Heart left ventricle (tissue), 13 donors: ENCODE measurements at regions not wholly inside any gene's neighbourhood (a gene's known extent, or its start where the extent isn't known, plus 50 kb on each side); places are given as distances from the start of the nearest gene placed in this dataset.

Source experiments
- CTCF ChIP-seq, 12 donors: fragments of 200-600 bp; sonication (generic) in 4 of 12; IDR thresholded peaks; one replicate each; pipeline versions ENCODE4 v1.5.0 to v1.8.0; 2018 to 2022; ENCODE audit warnings: antibody characterized with exemption in 12 of 12, mild to moderate bottlenecking in 5 of 12
- POLR2A ChIP-seq, 2 donors: fragments of 450-650 bp; IDR thresholded peaks; one replicate each; pipeline ENCODE4 v1.6.1; 2017; ENCODE audit warnings: antibody characterized with exemption in 2 of 2, mild to moderate bottlenecking in 2 of 2, moderate library complexity in 2 of 2
- donor health status: ischemic (EF 13 %, LVEDD 7.1; RV severe dilation, severe dysfunction).
- donor health status: DM: no; HTN: yes; CAD: no.
- donor health status: DM: no; HTN: no; CAD: no.
- donor health status: ischemic (EF 25% LVEDD 6.9; RV normal size, moderate dysfunction).
- donor health status: ischemic (EF 25% LVEDD 5.7; RV mildly dilated, moderate dysfunction).
- donor health status: ischemic (EF 35%, LVEDD 5.7; RV mildly dilated, moderate dysfunction).
- donor health status: nonischemic (EF 11% LVEDD 7.7; RV severe dilation, severe dysfunction).
- donor health status: DM: yes; HTN: yes; CAD: no.
- donor health status: PGD.
- donor health status: ischemic (EF 29% LVEDD 5.4; RV normal size, mild dysfunction).
- donor health status: nonischemic (EF 23%, LVEDD 6.1; RV moderate dilation, normal function).

DNA sequence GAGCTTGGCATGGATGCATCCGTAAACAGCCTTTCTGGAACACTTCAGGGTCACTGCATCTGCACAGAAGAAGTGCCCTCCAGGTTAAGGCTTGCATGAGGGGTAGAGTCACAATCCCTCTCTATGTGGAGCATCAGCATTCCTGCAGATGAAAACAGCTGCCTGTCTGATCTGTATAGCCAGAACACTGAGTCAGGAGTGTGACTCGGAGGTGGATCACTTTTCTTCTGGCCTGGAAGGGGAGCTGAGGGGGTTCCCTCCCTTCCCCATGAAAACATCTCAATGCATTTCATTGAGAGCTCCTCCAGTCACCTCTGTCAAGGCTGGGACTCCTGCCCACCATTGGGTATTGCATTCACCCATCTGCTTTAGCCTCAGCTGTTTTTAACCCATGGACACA is 72.5 kb upstream of the SERPINE2 start:
- TF ChIP-seq CTCF (IDR thresholded peaks at IDR 0.05) (no peak), POLR2A (IDR thresholded peaks at IDR 0.05) (no peak)
